ENCODE measurements at regions not wholly inside any gene's neighbourhood (a gene's known extent, or its start where the extent isn't known, plus 50 kb on each side); places are given as distances from the start of the nearest gene placed in this dataset.
"Not testable (repeated sequence)": the region's sequence is repeated elsewhere in the genome, so short reads cannot be mapped to it uniquely, and the experiment has no call there.

DNA sequence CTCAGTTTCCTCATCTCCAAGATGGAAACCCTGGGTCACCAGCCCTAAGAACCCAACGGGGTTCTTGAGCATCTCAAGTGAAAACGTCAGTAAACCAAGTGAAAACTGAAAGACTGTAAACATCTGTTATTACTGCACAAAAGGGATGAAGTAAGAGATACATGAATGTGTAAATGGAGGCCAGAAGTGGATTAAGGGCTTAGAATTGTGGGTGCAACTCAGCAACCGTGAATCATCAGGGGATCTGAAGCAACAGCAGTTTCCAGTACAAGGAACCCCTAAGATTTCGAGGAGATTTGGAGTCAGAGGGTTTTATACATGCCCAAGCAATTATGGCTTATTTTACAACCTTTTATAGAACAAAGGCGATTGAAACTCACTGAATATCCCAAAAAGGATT is 95.7 kb upstream of the SVIL start:
- WGBS, 2 donors: 88 to 94% methylated on average over 5 of the region's 5 CpGs
- intact Hi-C loops (cut with DNase I): loop anchor here (10.0 kb wide), 2 partner anchors 96 to 136 kb away; partner anchors contain the start of gene SVIL
- H3K27ac ChIP-seq: peak overlapping the region in 1 of 3 donors; percentile 40
- H3K9me3 ChIP-seq: no peaks in the 10 kb centered on the region
- peaks cover 56 to 57% of the 10 kb centered on the region in 2 donors for H3K4me1 ChIP-seq
- H3K36me3 ChIP-seq: peaks cover 0 to 3% of the 10 kb centered on the region in 2 donors
- no peaks in the 10 kb centered on the region for H3K27me3 ChIP-seq
- H3K4me3 ChIP-seq (replicated peaks in 1 of 3): no peak overlapping the region
- TF ChIP-seq, protein P1, sequence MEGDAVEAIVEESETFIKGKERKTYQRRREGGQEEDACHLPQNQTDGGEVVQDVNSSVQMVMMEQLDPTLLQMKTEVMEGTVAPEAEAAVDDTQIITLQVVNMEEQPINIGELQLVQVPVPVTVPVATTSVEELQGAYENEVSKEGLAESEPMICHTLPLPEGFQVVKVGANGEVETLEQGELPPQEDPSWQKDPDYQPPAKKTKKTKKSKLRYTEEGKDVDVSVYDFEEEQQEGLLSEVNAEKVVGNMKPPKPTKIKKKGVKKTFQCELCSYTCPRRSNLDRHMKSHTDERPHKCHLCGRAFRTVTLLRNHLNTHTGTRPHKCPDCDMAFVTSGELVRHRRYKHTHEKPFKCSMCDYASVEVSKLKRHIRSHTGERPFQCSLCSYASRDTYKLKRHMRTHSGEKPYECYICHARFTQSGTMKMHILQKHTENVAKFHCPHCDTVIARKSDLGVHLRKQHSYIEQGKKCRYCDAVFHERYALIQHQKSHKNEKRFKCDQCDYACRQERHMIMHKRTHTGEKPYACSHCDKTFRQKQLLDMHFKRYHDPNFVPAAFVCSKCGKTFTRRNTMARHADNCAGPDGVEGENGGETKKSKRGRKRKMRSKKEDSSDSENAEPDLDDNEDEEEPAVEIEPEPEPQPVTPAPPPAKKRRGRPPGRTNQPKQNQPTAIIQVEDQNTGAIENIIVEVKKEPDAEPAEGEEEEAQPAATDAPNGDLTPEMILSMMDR (IDR thresholded peaks at IDR 0.05): no peak
- no peak for TF ChIP-seq POLR2A (IDR thresholded peaks at IDR 0.05)
- no peak for DNase-seq

DNA sequence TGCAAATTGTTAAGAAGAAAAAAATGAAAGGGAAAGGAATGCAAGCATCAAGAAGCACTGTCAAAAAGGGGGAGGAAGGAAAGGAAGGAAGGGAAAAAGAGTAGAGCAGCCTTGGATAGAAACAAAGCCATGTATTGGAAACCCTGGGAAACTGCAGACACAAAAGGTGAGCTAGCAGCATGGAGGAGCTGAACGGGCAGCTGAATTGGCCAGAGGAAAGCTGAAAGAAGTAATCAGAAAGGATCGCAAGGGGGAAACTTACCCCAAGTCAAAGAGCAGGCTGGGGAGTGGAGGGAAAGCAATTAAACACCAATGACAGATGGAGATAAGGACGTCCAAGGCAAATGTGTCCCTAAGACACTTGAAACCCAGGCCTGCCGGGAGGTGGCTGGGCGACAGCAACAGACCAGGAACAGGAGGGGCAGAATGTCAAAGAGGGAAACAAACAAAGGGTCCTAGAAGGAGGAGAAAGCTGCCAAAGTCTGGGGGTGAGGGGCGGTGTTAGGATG is 93.8 kb upstream of the SVIL start:
- WGBS, 2 donors: 58 to 70% methylated on average over 6 of the region's 6 CpGs
- peak overlapping the region in 2 of 3 donors; percentile 35 to 59 for H3K27ac ChIP-seq
- no peak for TF ChIP-seq POLR2A (IDR thresholded peaks at IDR 0.05)
- TF ChIP-seq, protein P1 (IDR thresholded peaks at IDR 0.05): no peak
- no peaks in the 10 kb centered on the region for H3K27me3 ChIP-seq
- DNase-seq: no peak
- H3K9me3 ChIP-seq: no peaks in the 10 kb centered on the region
- intact Hi-C loops (cut with DNase I): no loop called here
- H3K4me1 ChIP-seq: peaks cover 55 to 57% of the 10 kb centered on the region in 2 donors
- peaks cover 0 to 3% of the 10 kb centered on the region in 2 donors for H3K36me3 ChIP-seq
- H3K4me3 ChIP-seq (replicated peaks in 1 of 3): no peak overlapping the region

DNA sequence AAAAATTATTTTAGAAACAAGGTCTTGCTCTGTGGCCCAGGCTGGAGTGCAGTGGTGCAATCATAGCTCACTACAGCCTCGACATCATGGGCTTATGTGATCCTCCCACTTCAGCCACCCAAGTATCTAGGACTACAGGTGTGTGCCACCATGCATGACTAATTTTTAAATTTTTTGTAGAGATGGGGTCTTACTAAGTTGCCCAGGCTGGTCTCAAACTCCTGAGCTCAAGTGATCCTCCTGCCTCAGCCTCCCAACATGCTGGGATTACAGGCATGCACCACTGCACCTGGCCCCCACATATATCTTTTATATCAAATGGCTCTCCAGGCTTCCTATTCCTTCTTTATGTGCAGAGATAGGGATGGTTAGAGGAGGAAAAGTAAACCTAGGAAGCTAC is 91.2 kb upstream of the SVIL start:
- H3K27me3 ChIP-seq; H3K4me3 ChIP-seq (replicated peaks in 1 of 3); DNase-seq; H3K9me3 ChIP-seq; H3K36me3 ChIP-seq; intact Hi-C loops (cut with DNase I): not testable (repeated sequence)
- Histone ChIP-seq H3K4me1 (peaks cover 44 to 53% of the 10 kb centered on the region in 2 donors), H3K27ac (peak overlapping the region in 1 of 3 donors; percentile 56)
- 45 to 62% methylated on average over 1 of the region's 1 CpG for WGBS, 2 donors

DNA sequence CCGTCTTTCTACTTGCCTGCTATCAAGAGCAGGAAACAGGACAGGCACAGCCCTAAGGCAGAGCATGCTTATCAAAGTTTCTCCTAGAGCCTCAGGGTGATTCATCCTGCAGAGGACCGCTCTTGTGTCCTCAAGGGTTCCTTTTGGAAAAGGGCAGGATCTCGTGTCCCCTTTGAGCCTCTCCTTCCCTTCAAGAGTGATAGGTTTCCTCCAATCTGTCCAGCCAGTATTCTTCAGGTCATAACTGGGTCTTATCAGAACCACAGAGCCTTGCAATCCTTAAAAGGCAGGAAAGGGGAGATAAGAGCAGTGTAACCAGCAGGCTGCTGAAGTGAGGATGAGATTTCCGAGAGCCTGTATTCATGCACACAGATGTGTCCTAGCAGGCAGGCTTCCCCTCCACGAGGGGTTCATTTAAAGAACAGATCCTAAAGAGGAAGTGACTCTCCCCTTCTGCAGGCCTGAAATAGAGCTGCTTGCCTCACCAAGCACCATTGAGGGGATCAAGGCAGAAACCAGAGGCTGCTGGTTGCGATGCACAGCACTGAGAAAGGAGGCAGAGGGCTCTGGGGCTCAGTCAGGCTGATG is 90.5 kb upstream of the SVIL start:
- Histone ChIP-seq H3K27me3 (no peaks in the 10 kb centered on the region), H3K36me3 (peaks cover 0 to 3% of the 10 kb centered on the region in 2 donors), H3K4me1 (peaks cover 44 to 47% of the 10 kb centered on the region in 2 donors), H3K27ac (peak overlapping the region in 2 of 3 donors; percentile 37 to 56), H3K9me3 (no peaks in the 10 kb centered on the region), H3K4me3 (replicated peaks in 1 of 3) (no peak overlapping the region)
- TF ChIP-seq, protein P1 (IDR thresholded peaks at IDR 0.05): no peak
- TF ChIP-seq POLR2A (IDR thresholded peaks at IDR 0.05): no peak
- DNase-seq: peak in 1 of 2 donors; percentile 13
- WGBS, 2 donors: 62 to 68% methylated on average over 6 of the region's 6 CpGs
- intact Hi-C loops (cut with DNase I): no loop called here

DNA sequence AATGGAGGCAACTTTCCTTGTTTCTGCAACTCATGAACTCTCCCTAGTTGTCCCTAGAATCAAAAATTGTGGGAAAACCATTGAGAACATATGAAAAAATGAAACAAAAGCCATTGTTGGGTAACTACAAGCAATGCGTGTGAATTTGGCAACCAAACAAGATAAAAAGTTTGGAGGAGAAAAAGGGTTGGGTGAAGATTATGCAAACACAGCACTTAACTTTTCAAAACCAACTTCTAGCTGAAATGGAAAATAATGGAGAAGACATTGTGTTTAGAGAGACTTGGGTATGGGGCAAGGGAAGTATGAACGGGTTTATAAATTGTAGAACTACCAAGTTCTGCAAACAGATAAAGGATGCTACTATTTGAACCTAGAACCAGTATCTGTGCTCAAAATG is 89.0 kb upstream of the SVIL start:
- intact Hi-C loops (cut with DNase I): no loop called here
- no peak for DNase-seq
- WGBS, 2 donors: 31 to 39% methylated on average over 2 of the region's 2 CpGs
- peak overlapping the region in 2 of 3 donors; percentile 34 to 54 for H3K27ac ChIP-seq
- H3K36me3 ChIP-seq: no peaks in the 10 kb centered on the region
- TF ChIP-seq, protein P1 (IDR thresholded peaks at IDR 0.05): no peak
- no peak for TF ChIP-seq POLR2A (IDR thresholded peaks at IDR 0.05)
- no peaks in the 10 kb centered on the region for H3K9me3 ChIP-seq
- H3K4me3 ChIP-seq (replicated peaks in 1 of 3): no peak overlapping the region
- no peaks in the 10 kb centered on the region for H3K27me3 ChIP-seq
- H3K4me1 ChIP-seq: peaks cover 44 to 51% of the 10 kb centered on the region in 2 donors

Measured in thyroid gland (tissue), 4 donors.